Urinary bladder (tissue), 1 donor: ENCODE measurements at regions not wholly inside any gene's neighbourhood (a gene's known extent, or its start where the extent isn't known, plus 50 kb on each side); places are given as distances from the start of the nearest gene placed in this dataset. TPM values are rescaled to one million over a fixed set of nuclear protein-coding genes. Genes with fewer than 3 reads are reported as not detected.

Experiments
- small RNA-seq: library from RNA; depleted of rRNA; stranded (forward); fragments of <200 nt; gene quantifications from one replicate; pipeline ENCODE3, GENCODE V24; 2014

Small RNAs in the stretch of these regions (small RNA-seq; reads per million reads assigned to genes)
- gene AL451054.2 (not detected), gene BTF3P9 (not detected)
